ENCODE measurements at regions not wholly inside any gene's neighbourhood (a gene's known extent, or its start where the extent isn't known, plus 50 kb on each side); places are given as distances from the start of the nearest gene placed in this dataset.

- DNase-seq = no peak
Observed at GRCh38 chr22:47582067-47582466, 819.6 kb downstream of the TBC1D22A start.

GRCh38 chr22:47580121-47580520 lies 817.7 kb downstream of the TBC1D22A start:
- no peak for DNase-seq

GRCh38 chr22:47576908-47577307 lies 814.5 kb downstream of the TBC1D22A start:
- DNase-seq = no peak

- no peak for DNase-seq
Observed at GRCh38 chr22:47575291-47575690, 812.8 kb downstream of the TBC1D22A start.

GRCh38 chr22:47574556-47574955 lies 812.1 kb downstream of the TBC1D22A start:
- DNase-seq = no peak

- DNase-seq = no peak
Observed at GRCh38 chr22:47573141-47573540, 810.7 kb downstream of the TBC1D22A start.

GRCh38 chr22:47572443-47572842 lies 810.0 kb downstream of the TBC1D22A start:
- no peak for DNase-seq

GRCh38 chr22:47571616-47572015 lies 809.2 kb downstream of the TBC1D22A start:
- DNase-seq = no peak

GRCh38 chr22:47570851-47571250 lies 808.4 kb downstream of the TBC1D22A start:
- no peak for DNase-seq

GRCh38 chr22:47570300-47570685 lies 807.8 kb downstream of the TBC1D22A start:
- DNase-seq = no peak

GRCh38 chr22:47569389-47570299 lies 807.2 kb downstream of the TBC1D22A start:
- DNase-seq = no peak

GRCh38 chr22:47568700-47569099 lies 806.2 kb downstream of the TBC1D22A start:
- no peak for DNase-seq

- DNase-seq = no peak
Observed at GRCh38 chr22:47567126-47568090, 805.0 kb downstream of the TBC1D22A start.

- DNase-seq = no peak
Observed at GRCh38 chr22:47566491-47566890, 804.0 kb downstream of the TBC1D22A start.

GRCh38 chr22:47565607-47566006 lies 803.2 kb downstream of the TBC1D22A start:
- DNase-seq = no peak

- DNase-seq = no peak
Observed at GRCh38 chr22:47564651-47565434, 802.4 kb downstream of the TBC1D22A start.

- no peak for DNase-seq
Observed at GRCh38 chr22:47564158-47564450, 801.7 kb downstream of the TBC1D22A start.

- no peak for DNase-seq
Observed at GRCh38 chr22:47563406-47564157, 801.1 kb downstream of the TBC1D22A start.

- DNase-seq = no peak
Observed at GRCh38 chr22:47561766-47562165, 799.3 kb downstream of the TBC1D22A start.

GRCh38 chr22:47561115-47561675 lies 798.7 kb downstream of the TBC1D22A start:
- no peak for DNase-seq

- DNase-seq = no peak
Observed at GRCh38 chr22:47558828-47559700, 796.6 kb downstream of the TBC1D22A start.
